ENCODE measurements at regions not wholly inside any gene's neighbourhood (a gene's known extent, or its start where the extent isn't known, plus 50 kb on each side); places are given as distances from the start of the nearest gene placed in this dataset.

DNA sequence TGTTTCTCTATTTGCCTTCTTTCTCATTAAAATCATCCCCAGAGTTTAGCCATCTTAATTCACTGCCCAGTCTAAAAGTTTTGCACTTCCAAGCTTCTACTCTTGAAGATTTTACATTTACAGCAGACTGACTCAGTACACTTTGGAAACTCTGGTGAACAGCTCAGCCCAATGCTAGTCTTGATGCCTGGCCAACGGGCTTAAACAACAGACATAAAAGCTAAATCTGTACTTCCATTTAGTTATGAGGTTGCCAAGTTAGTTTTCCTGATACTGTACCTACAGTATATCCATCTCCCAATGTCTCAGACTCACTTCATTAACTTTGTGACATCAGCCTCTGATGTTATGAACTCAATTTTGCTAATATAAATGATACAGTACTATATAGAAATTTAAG is 891.8 kb upstream of the SOX9 start (continued):
- TF ChIP-seq, protein P1, sequence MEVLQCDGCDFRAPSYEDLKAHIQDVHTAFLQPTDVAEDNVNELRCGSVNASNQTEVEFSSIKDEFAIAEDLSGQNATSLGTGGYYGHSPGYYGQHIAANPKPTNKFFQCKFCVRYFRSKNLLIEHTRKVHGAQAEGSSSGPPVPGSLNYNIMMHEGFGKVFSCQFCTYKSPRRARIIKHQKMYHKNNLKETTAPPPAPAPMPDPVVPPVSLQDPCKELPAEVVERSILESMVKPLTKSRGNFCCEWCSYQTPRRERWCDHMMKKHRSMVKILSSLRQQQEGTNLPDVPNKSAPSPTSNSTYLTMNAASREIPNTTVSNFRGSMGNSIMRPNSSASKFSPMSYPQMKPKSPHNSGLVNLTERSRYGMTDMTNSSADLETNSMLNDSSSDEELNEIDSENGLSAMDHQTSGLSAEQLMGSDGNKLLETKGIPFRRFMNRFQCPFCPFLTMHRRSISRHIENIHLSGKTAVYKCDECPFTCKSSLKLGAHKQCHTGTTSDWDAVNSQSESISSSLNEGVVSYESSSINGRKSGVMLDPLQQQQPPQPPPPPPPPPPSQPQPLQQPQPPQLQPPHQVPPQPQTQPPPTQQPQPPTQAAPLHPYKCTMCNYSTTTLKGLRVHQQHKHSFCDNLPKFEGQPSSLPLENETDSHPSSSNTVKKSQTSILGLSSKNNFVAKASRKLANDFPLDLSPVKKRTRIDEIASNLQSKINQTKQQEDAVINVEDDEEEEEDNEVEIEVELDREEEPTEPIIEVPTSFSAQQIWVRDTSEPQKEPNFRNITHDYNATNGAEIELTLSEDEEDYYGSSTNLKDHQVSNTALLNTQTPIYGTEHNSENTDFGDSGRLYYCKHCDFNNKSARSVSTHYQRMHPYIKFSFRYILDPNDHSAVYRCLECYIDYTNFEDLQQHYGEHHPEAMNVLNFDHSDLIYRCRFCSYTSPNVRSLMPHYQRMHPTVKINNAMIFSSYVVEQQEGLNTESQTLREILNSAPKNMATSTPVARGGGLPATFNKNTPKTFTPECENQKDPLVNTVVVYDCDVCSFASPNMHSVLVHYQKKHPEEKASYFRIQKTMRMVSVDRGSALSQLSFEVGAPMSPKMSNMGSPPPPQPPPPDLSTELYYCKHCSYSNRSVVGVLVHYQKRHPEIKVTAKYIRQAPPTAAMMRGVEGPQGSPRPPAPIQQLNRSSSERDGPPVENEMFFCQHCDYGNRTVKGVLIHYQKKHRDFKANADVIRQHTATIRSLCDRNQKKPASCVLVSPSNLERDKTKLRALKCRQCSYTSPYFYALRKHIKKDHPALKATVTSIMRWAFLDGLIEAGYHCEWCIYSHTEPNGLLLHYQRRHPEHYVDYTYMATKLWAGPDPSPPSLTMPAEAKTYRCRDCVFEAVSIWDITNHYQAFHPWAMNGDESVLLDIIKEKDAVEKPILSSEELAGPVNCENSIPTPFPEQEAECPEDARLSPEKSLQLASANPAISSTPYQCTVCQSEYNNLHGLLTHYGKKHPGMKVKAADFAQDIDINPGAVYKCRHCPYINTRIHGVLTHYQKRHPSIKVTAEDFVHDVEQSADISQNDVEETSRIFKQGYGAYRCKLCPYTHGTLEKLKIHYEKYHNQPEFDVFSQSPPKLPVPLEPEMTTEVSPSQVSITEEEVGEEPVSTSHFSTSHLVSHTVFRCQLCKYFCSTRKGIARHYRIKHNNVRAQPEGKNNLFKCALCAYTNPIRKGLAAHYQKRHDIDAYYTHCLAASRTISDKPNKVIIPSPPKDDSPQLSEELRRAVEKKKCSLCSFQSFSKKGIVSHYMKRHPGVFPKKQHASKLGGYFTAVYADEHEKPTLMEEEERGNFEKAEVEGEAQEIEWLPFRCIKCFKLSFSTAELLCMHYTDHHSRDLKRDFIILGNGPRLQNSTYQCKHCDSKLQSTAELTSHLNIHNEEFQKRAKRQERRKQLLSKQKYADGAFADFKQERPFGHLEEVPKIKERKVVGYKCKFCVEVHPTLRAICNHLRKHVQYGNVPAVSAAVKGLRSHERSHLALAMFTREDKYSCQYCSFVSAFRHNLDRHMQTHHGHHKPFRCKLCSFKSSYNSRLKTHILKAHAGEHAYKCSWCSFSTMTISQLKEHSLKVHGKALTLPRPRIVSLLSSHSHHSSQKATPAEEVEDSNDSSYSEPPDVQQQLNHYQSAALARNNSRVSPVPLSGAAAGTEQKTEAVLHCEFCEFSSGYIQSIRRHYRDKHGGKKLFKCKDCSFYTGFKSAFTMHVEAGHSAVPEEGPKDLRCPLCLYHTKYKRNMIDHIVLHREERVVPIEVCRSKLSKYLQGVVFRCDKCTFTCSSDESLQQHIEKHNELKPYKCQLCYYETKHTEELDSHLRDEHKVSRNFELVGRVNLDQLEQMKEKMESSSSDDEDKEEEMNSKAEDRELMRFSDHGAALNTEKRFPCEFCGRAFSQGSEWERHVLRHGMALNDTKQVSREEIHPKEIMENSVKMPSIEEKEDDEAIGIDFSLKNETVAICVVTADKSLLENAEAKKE (CRISPR knock-in tag; IDR thresholded peaks at IDR 0.05) = no peak

DNA sequence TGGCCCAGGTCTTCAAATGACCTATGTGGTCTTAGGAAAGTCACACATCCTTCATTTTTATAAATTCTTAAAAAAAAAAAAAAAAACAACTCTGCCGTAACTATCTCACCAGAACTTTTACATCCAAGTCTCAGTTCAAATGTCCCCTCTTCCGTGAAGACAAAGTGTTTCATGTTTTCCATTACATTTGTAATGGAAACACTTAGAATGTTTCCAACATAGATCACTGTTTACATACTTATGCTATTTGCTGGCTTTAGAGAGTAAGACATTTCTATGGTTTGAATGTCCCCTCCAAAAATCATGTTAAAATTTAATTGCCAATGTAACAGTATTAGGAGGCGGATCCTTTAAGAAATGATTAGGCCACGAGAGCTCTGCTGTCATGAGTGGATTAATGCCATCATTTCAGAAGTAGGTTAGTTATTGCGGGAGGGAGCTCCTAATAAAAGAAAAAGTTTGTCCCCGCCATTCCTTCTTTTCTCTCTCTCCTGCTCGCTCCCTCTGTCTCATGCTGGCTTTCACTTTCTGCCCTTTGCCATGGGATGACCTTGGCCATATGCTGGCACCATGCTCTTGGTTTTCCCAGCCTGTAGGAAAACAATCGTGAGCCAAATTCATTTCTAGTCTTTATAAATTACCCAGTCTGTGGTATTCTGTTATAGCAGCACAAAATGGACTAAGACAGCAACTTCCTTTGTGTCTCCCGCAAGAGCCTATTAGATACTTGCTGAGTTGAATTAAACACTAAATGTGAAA is 887.8 kb upstream of the SOX9 start:
- no peak for ATAC-seq
- no peak overlapping the region for H2AFZ ChIP-seq
- TF ChIP-seq POLR2AphosphoS5 (IDR thresholded peaks at IDR 0.05; ENCODE audit: low read depth) (no peak), CREB1 (CRISPR knock-in tag; IDR thresholded peaks at IDR 0.05; ENCODE audit: low read depth) (no peak), JUNB (IDR thresholded peaks at IDR 0.05; ENCODE audit: unreplicated experiment) (no peak), STAT1 (IDR thresholded peaks at IDR 0.05; ENCODE audit: unreplicated experiment) (no peak), ZNF331 (CRISPR knock-in tag; IDR thresholded peaks at IDR 0.05; ENCODE audit: low read depth) (no peak)
- TF ChIP-seq, protein P2, sequence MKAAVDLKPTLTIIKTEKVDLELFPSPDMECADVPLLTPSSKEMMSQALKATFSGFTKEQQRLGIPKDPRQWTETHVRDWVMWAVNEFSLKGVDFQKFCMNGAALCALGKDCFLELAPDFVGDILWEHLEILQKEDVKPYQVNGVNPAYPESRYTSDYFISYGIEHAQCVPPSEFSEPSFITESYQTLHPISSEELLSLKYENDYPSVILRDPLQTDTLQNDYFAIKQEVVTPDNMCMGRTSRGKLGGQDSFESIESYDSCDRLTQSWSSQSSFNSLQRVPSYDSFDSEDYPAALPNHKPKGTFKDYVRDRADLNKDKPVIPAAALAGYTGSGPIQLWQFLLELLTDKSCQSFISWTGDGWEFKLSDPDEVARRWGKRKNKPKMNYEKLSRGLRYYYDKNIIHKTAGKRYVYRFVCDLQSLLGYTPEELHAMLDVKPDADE (IDR thresholded peaks at IDR 0.05) = no peak
- TF ChIP-seq, protein P3, sequence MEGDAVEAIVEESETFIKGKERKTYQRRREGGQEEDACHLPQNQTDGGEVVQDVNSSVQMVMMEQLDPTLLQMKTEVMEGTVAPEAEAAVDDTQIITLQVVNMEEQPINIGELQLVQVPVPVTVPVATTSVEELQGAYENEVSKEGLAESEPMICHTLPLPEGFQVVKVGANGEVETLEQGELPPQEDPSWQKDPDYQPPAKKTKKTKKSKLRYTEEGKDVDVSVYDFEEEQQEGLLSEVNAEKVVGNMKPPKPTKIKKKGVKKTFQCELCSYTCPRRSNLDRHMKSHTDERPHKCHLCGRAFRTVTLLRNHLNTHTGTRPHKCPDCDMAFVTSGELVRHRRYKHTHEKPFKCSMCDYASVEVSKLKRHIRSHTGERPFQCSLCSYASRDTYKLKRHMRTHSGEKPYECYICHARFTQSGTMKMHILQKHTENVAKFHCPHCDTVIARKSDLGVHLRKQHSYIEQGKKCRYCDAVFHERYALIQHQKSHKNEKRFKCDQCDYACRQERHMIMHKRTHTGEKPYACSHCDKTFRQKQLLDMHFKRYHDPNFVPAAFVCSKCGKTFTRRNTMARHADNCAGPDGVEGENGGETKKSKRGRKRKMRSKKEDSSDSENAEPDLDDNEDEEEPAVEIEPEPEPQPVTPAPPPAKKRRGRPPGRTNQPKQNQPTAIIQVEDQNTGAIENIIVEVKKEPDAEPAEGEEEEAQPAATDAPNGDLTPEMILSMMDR (conservative IDR thresholded peaks at IDR 0.05; ENCODE audit: low read depth in 2 of 2) = no peak

More for the DNA sequence above, 887.8 kb upstream of the SOX9 start:
- Histone ChIP-seq H3K4me2 (no peak overlapping the region), H3K36me3 (ENCODE audit: insufficient read depth) (no peaks in the 10 kb centered on the region), H3K27me3 (ENCODE audit: insufficient read depth) (no peaks in the 10 kb centered on the region), H3K4me1 (ENCODE audit: insufficient read depth) (no peaks in the 10 kb centered on the region), H3K9me2 (ENCODE audit: insufficient read depth) (no peaks in the 10 kb centered on the region), H3F3A (replicated peaks; ENCODE audit: low read depth) (no peaks in the 10 kb centered on the region), H3K4me3 (no peak overlapping the region), H4K20me1 (replicated peaks; ENCODE audit: insufficient read depth) (no peaks in the 10 kb centered on the region), H3K27ac (ENCODE audit: low read depth) (no peak overlapping the region), H3K79me2 (replicated peaks; ENCODE audit: insufficient read depth) (no peaks in the 10 kb centered on the region)
- Mint-ChIP-seq H3K27ac (no peak overlapping the region), H3K27me3 (ENCODE audit: insufficient read depth, low read depth, poor library complexity) (no peaks in the 10 kb centered on the region), H3K4me3 (no peak overlapping the region), H3K9me3 (no peaks in the 10 kb centered on the region), H3K36me3 (ENCODE audit: low read depth) (no peaks in the 10 kb centered on the region), H3K4me1 (0 out of 3 replicates have a peak, but pooled peaks cover 2% of the 10 kb centered on the region)
- DNase-seq (ENCODE audit: low spot score) = no peak

Measured in GM23338 (cell line).